Adrenal gland (tissue), 5 donors: ENCODE measurements at regions not wholly inside any gene's neighbourhood (a gene's known extent, or its start where the extent isn't known, plus 50 kb on each side); places are given as distances from the start of the nearest gene placed in this dataset.

Experiments
- CTCF ChIP-seq, 6 experiments: fragments of 450-650 bp in 4 of 6; fragments of 200-600 bp in 2 of 6; sonication (generic) in 1 of 6; IDR thresholded peaks; 1 replicate in 5 of 6; 2 replicates in 1 of 6; pipeline versions ENCODE4 v1.5.1 to v1.8.0; 2016 to 2021; ENCODE audit warnings: antibody characterized with exemption in 6 of 6, mild to moderate bottlenecking in 2 of 6, moderate library complexity in 1 of 6
- POLR2A ChIP-seq, 2 donors: fragments of 450-650 bp; IDR thresholded peaks; one replicate each; pipeline ENCODE4 v1.6.1; 2017; ENCODE audit warnings: antibody characterized with exemption in 2 of 2, mild to moderate bottlenecking in 2 of 2, moderate library complexity in 1 of 2
- donor health status: DM: no; HTN: no; CAD: no.

GRCh38 chr3:88346643-88347042, 196.9 kb downstream of the C3orf38 start:
- TF ChIP-seq POLR2A (IDR thresholded peaks at IDR 0.05) (no peak), CTCF (IDR thresholded peaks at IDR 0.05) (no peak)
